GM23338 (cell line): ENCODE measurements at regions not wholly inside any gene's neighbourhood (a gene's known extent, or its start where the extent isn't known, plus 50 kb on each side); places are given as distances from the start of the nearest gene placed in this dataset.

Experiments used
- ATAC-seq: fragments of 200-7000 bp; cut with Tn5 transposase; 3 replicates; pipeline ENCODE4 v1.9.1; 2020
- DNase-seq: peaks from one replicate; pipeline ENCODE4 v3.0.0-alpha.2; 2015; ENCODE audit warnings: low spot score
- H2AFZ ChIP-seq: fragments of 200-600 bp; sonication (generic); 2 replicates; pipeline ENCODE4 v1.8.0; 2016; ENCODE audit warnings: antibody characterized with exemption, mild to moderate bottlenecking, moderate library complexity
- H3F3A ChIP-seq: fragments of 200-600 bp; sonication (generic); replicated peaks from 2 replicates; pipeline ENCODE4 v1.8.0; 2017; ENCODE audit warnings: antibody characterized with exemption, mixed run types, low read depth
- H3K27ac ChIP-seq: fragments of 200-600 bp; sonication (generic); 2 replicates; pipeline ENCODE4 v1.6.1; 2016; ENCODE audit warnings: low read depth
- H3K27me3 ChIP-seq: fragments of 200-600 bp; sonication (generic); 2 replicates; pipeline ENCODE4 v1.8.0; 2016; ENCODE audit warnings: mild to moderate bottlenecking, mixed run types, moderate library complexity; ENCODE audit not compliant: insufficient read depth
- H3K36me3 ChIP-seq: fragments of 200-600 bp; sonication (generic); 2 replicates; pipeline ENCODE4 v1.8.0; 2016; ENCODE audit warnings: mild to moderate bottlenecking; ENCODE audit not compliant: insufficient read depth
- H3K4me1 ChIP-seq: fragments of 200-600 bp; sonication (generic); 2 replicates; pipeline ENCODE4 v1.8.0; 2016; ENCODE audit warnings: mild to moderate bottlenecking, moderate library complexity; ENCODE audit not compliant: insufficient read depth
- H3K4me2 ChIP-seq: fragments of 200-600 bp; sonication (generic); 2 replicates; pipeline ENCODE4 v1.7.1; 2017; ENCODE audit warnings: mixed run types
- H3K4me3 ChIP-seq: fragments of 200-600 bp; sonication (generic); 2 replicates; pipeline ENCODE4 v1.6.1; 2016; ENCODE audit warnings: mixed run types
- H3K79me2 ChIP-seq: fragments of 200-600 bp; sonication (generic); replicated peaks from 2 replicates; pipeline ENCODE4 v1.8.0; 2017; ENCODE audit warnings: mild to moderate bottlenecking; ENCODE audit not compliant: insufficient read depth
- H3K9me2 ChIP-seq: fragments of 200-600 bp; sonication (generic); 2 replicates; pipeline ENCODE4 v1.8.0; 2017; ENCODE audit not compliant: insufficient read depth
- H4K20me1 ChIP-seq: fragments of 200-600 bp; sonication (generic); replicated peaks from 2 replicates; pipeline ENCODE4 v1.8.0; 2017; ENCODE audit warnings: mild to moderate bottlenecking; ENCODE audit not compliant: insufficient read depth
- H3K27ac Mint-ChIP-seq: 2 replicates; pipeline ENCODE4 v1.8.0; 2020; ENCODE audit warnings: inconsistent platforms, mild to moderate bottlenecking, moderate library complexity, mixed read lengths
- H3K27me3 Mint-ChIP-seq: 3 replicates; pipeline ENCODE4 v1.8.0; 2022; ENCODE audit warnings: low read depth, mild to moderate bottlenecking, moderate library complexity, mixed read lengths, inconsistent platforms; ENCODE audit not compliant: insufficient read depth, poor library complexity
- H3K36me3 Mint-ChIP-seq: 3 replicates; pipeline ENCODE4 v1.8.0; 2021; ENCODE audit warnings: low read depth, mild to moderate bottlenecking, inconsistent platforms, moderate library complexity, mixed read lengths
- H3K4me1 Mint-ChIP-seq: 3 replicates; pipeline ENCODE4 v1.8.0; 2020; ENCODE audit warnings: mild to moderate bottlenecking, inconsistent platforms, mixed read lengths
- H3K4me3 Mint-ChIP-seq: 3 replicates; pipeline ENCODE4 v1.8.0; 2021; ENCODE audit warnings: moderate library complexity, mild to moderate bottlenecking, inconsistent platforms, mixed read lengths
- H3K9me3 Mint-ChIP-seq: 3 replicates; pipeline ENCODE4 v1.8.0; 2020; ENCODE audit warnings: moderate library complexity, mild to moderate bottlenecking, inconsistent platforms, mixed read lengths
- CREB1 ChIP-seq: fragments of 250-450 bp; sonication (Bioruptor Pico); IDR thresholded peaks from 2 replicates; pipeline ENCODE4 v1.5.0; 2020; ENCODE audit warnings: low read depth, mild to moderate bottlenecking, moderate library complexity
- CTCF ChIP-seq, 2 experiments: fragments of 200-600 bp in 1 of 2; sonication (generic) in 1 of 2; conservative IDR thresholded peaks; 2 replicates each; pipeline versions ENCODE4 v1.5.1 to v1.6.1; 2016 to 2017; ENCODE audit warnings: antibody characterized with exemption in 2 of 2, low read depth in 2 of 2, mild to moderate bottlenecking in 2 of 2, moderate library complexity in 1 of 2
- ETS1 ChIP-seq: IDR thresholded peaks from 2 replicates; pipeline ENCODE4 v1.6.1; 2016; ENCODE audit warnings: antibody characterized with exemption
- EZH2 ChIP-seq: fragments of 200-600 bp; sonication (generic); IDR thresholded peaks from one replicate; pipeline ENCODE4 v1.8.0; 2017; ENCODE audit warnings: antibody characterized with exemption, mild to moderate bottlenecking, low read depth; ENCODE audit not compliant: unreplicated experiment
- EZH2phosphoT487 ChIP-seq: fragments of 200-600 bp; sonication (generic); IDR thresholded peaks from one replicate; pipeline ENCODE4 v1.8.1; 2018; ENCODE audit warnings: antibody characterized with exemption; ENCODE audit not compliant: unreplicated experiment
- JUNB ChIP-seq: IDR thresholded peaks from one replicate; pipeline ENCODE4 v1.6.1; 2016; ENCODE audit warnings: antibody characterized with exemption; ENCODE audit not compliant: unreplicated experiment
- NANOG ChIP-seq: IDR thresholded peaks from 2 replicates; pipeline ENCODE4 v1.6.1; 2016; ENCODE audit warnings: antibody characterized with exemption, borderline replicate concordance
- POLR2AphosphoS5 ChIP-seq: IDR thresholded peaks from 2 replicates; pipeline ENCODE4 v1.6.1; 2016; ENCODE audit warnings: antibody characterized with exemption, low read depth
- REST ChIP-seq: IDR thresholded peaks from one replicate; pipeline ENCODE4 v1.6.1; 2018; ENCODE audit warnings: antibody characterized with exemption; ENCODE audit not compliant: unreplicated experiment
- STAT1 ChIP-seq: IDR thresholded peaks from one replicate; pipeline ENCODE4 v1.6.1; 2016; ENCODE audit warnings: antibody characterized with exemption; ENCODE audit not compliant: unreplicated experiment
- ZNF114 ChIP-seq: fragments of 250-450 bp; sonication (Bioruptor Pico); IDR thresholded peaks from 2 replicates; pipeline ENCODE4 v1.5.0; 2020; ENCODE audit warnings: mild to moderate bottlenecking, moderate library complexity
- ZNF331 ChIP-seq: fragments of 250-450 bp; sonication (Bioruptor Pico); IDR thresholded peaks from 2 replicates; pipeline ENCODE4 v1.5.0; 2020; ENCODE audit warnings: low read depth, mild to moderate bottlenecking, moderate library complexity
- TF ChIP-seq, protein P1 (sequence below): fragments of 250-450 bp; sonication (Bioruptor Pico); IDR thresholded peaks from 2 replicates; pipeline ENCODE4 v1.5.0; 2020; ENCODE audit warnings: mild to moderate bottlenecking, moderate library complexity

- no peak overlapping the region for H2AFZ ChIP-seq
- no peaks in the 10 kb centered on the region for H3K27me3 ChIP-seq
- TF ChIP-seq ZNF114 (no peak), POLR2AphosphoS5 (no peak), CREB1 (CRISPR knock-in tag) (no peak), EZH2phosphoT487 (no peak), EZH2 (no peak), REST (no peak), ZNF331 (CRISPR knock-in tag) (no peak), ETS1 (no peak), NANOG (no peak), STAT1 (no peak), CTCF (conservative IDR thresholded peaks at IDR 0.05; ENCODE audit: low read depth in 2 of 2) (no peak), JUNB (no peak)
- TF ChIP-seq, protein P1, sequence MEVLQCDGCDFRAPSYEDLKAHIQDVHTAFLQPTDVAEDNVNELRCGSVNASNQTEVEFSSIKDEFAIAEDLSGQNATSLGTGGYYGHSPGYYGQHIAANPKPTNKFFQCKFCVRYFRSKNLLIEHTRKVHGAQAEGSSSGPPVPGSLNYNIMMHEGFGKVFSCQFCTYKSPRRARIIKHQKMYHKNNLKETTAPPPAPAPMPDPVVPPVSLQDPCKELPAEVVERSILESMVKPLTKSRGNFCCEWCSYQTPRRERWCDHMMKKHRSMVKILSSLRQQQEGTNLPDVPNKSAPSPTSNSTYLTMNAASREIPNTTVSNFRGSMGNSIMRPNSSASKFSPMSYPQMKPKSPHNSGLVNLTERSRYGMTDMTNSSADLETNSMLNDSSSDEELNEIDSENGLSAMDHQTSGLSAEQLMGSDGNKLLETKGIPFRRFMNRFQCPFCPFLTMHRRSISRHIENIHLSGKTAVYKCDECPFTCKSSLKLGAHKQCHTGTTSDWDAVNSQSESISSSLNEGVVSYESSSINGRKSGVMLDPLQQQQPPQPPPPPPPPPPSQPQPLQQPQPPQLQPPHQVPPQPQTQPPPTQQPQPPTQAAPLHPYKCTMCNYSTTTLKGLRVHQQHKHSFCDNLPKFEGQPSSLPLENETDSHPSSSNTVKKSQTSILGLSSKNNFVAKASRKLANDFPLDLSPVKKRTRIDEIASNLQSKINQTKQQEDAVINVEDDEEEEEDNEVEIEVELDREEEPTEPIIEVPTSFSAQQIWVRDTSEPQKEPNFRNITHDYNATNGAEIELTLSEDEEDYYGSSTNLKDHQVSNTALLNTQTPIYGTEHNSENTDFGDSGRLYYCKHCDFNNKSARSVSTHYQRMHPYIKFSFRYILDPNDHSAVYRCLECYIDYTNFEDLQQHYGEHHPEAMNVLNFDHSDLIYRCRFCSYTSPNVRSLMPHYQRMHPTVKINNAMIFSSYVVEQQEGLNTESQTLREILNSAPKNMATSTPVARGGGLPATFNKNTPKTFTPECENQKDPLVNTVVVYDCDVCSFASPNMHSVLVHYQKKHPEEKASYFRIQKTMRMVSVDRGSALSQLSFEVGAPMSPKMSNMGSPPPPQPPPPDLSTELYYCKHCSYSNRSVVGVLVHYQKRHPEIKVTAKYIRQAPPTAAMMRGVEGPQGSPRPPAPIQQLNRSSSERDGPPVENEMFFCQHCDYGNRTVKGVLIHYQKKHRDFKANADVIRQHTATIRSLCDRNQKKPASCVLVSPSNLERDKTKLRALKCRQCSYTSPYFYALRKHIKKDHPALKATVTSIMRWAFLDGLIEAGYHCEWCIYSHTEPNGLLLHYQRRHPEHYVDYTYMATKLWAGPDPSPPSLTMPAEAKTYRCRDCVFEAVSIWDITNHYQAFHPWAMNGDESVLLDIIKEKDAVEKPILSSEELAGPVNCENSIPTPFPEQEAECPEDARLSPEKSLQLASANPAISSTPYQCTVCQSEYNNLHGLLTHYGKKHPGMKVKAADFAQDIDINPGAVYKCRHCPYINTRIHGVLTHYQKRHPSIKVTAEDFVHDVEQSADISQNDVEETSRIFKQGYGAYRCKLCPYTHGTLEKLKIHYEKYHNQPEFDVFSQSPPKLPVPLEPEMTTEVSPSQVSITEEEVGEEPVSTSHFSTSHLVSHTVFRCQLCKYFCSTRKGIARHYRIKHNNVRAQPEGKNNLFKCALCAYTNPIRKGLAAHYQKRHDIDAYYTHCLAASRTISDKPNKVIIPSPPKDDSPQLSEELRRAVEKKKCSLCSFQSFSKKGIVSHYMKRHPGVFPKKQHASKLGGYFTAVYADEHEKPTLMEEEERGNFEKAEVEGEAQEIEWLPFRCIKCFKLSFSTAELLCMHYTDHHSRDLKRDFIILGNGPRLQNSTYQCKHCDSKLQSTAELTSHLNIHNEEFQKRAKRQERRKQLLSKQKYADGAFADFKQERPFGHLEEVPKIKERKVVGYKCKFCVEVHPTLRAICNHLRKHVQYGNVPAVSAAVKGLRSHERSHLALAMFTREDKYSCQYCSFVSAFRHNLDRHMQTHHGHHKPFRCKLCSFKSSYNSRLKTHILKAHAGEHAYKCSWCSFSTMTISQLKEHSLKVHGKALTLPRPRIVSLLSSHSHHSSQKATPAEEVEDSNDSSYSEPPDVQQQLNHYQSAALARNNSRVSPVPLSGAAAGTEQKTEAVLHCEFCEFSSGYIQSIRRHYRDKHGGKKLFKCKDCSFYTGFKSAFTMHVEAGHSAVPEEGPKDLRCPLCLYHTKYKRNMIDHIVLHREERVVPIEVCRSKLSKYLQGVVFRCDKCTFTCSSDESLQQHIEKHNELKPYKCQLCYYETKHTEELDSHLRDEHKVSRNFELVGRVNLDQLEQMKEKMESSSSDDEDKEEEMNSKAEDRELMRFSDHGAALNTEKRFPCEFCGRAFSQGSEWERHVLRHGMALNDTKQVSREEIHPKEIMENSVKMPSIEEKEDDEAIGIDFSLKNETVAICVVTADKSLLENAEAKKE (CRISPR knock-in tag), result no peak
- ATAC-seq, result no peak
- H3K36me3 Mint-ChIP-seq, result 0 out of 3 replicates have a peak, but pooled peaks cover 5% of the 10 kb centered on the region
- H3K9me3 Mint-ChIP-seq, result peaks cover 6% of the 10 kb centered on the region; the same call in 2 of the 3 replicates
- no peak for DNase-seq
- H3K4me3 ChIP-seq, result no peak overlapping the region
- H3K4me1 Mint-ChIP-seq, result peaks cover 5% of the 10 kb centered on the region; the same call in 2 of the 3 replicates
- H3K79me2 ChIP-seq, result no peaks in the 10 kb centered on the region
- H3K27ac Mint-ChIP-seq, result no peak overlapping the region
- no peaks in the 10 kb centered on the region for H3K27me3 Mint-ChIP-seq
- no peak overlapping the region for H3K4me2 ChIP-seq
- no peaks in the 10 kb centered on the region for H3K4me1 ChIP-seq
- no peak overlapping the region for H3K4me3 Mint-ChIP-seq
- no peaks in the 10 kb centered on the region for H3F3A ChIP-seq
- no peaks in the 10 kb centered on the region for H3K36me3 ChIP-seq
- H3K27ac ChIP-seq, result no peak overlapping the region
- no peaks in the 10 kb centered on the region for H4K20me1 ChIP-seq
- H3K9me2 ChIP-seq, result peaks cover 3% of the 10 kb centered on the region; the same call in 1 of the 2 replicates
Observed at GRCh38 chr1:199593475-199593874, 434.0 kb upstream of the NR5A2 start.
